ENCODE measurements at regions not wholly inside any gene's neighbourhood (a gene's known extent, or its start where the extent isn't known, plus 50 kb on each side); places are given as distances from the start of the nearest gene placed in this dataset.

DNA sequence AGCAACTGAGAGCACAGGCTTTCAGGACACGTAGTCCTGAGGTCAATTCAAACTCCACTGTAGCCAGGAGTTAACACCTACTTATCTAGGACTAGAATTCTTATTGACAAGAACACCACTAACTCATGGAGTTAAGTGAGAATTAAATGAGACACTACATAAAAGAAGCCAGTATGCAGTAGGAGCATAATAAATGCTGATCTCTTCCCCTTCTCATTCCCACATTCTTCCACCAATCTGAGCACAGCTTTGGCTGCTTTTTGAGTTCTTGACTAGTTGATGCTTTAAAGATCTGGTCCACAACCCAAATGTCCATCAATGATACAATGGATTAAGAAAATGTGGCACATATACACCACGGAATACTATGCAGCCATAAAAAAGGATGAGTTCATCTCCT is 55.2 kb downstream of the TTC32 start:
- no peak for DNase-seq (ENCODE audit: low read depth)
- no peak for TF ChIP-seq CTCF (IDR thresholded peaks at IDR 0.05; ENCODE audit: low read depth, low read length)
- no peak for TF ChIP-seq MAX (IDR thresholded peaks at IDR 0.05; ENCODE audit: low read depth, low read length)
- no peak for TF ChIP-seq POLR2A (IDR thresholded peaks at IDR 0.05; ENCODE audit: extremely low read depth, insufficient read length)
- TF ChIP-seq MYC (IDR thresholded peaks at IDR 0.05; ENCODE audit: low read depth, low read length) = no peak
- no peak overlapping the region for H3K4me3 ChIP-seq (ENCODE audit: low read depth, low read length)

GRCh38 chr2:19846030-19846429 is 55.8 kb downstream of the TTC32 start:
- TF ChIP-seq CTCF (IDR thresholded peaks at IDR 0.05; ENCODE audit: low read depth, low read length) (no peak), MAX (IDR thresholded peaks at IDR 0.05; ENCODE audit: low read depth, low read length) (no peak), POLR2A (IDR thresholded peaks at IDR 0.05; ENCODE audit: extremely low read depth, insufficient read length) (no peak)

GRCh38 chr2:19845323-19845920 is 56.4 kb downstream of the TTC32 start:
- TF ChIP-seq MAX (IDR thresholded peaks at IDR 0.05; ENCODE audit: low read depth, low read length) (no peak), CTCF (IDR thresholded peaks at IDR 0.05; ENCODE audit: low read depth, low read length) (no peak), POLR2A (IDR thresholded peaks at IDR 0.05; ENCODE audit: extremely low read depth, insufficient read length) (no peak)
- H3K4me3 ChIP-seq (ENCODE audit: low read depth, low read length) = no peak overlapping the region
- DNase-seq (ENCODE audit: low read depth) = no peak

More at GRCh38 chr2:19846030-19846429, 55.8 kb downstream of the TTC32 start:
- H3K4me3 ChIP-seq (ENCODE audit: low read depth, low read length) = no peak overlapping the region
- no peak for DNase-seq (ENCODE audit: low read depth)

DNA sequence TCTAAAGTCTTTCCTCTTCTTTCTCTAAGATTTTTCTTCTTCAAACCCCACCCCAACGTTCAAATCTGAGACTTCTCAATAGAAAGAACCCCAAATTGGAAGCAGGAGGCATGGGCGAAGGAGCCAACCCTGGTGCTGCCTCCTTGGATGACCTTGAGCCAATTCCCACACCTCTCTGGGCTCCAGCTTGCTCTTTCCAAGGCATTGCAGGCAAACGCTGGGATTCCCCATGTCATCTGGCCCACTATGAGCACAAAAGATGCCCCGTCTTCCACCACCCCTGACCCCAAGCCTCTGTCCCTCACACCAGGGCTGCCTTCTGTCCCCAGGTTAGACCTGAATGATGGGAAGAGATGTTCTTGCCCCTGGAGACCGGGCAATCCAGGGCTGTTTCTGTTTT is 57.0 kb downstream of the TTC32 start:
- no peak for DNase-seq (ENCODE audit: low read depth)
- no peak overlapping the region for H3K4me3 ChIP-seq (ENCODE audit: low read depth, low read length)
- TF ChIP-seq MAX (IDR thresholded peaks at IDR 0.05; ENCODE audit: low read depth, low read length) = no peak
- no peak for TF ChIP-seq POLR2A (IDR thresholded peaks at IDR 0.05; ENCODE audit: extremely low read depth, insufficient read length)
- no peak for TF ChIP-seq MYC (IDR thresholded peaks at IDR 0.05; ENCODE audit: low read depth, low read length)
- TF ChIP-seq CTCF (IDR thresholded peaks at IDR 0.05; ENCODE audit: low read depth, low read length) = no peak

DNA sequence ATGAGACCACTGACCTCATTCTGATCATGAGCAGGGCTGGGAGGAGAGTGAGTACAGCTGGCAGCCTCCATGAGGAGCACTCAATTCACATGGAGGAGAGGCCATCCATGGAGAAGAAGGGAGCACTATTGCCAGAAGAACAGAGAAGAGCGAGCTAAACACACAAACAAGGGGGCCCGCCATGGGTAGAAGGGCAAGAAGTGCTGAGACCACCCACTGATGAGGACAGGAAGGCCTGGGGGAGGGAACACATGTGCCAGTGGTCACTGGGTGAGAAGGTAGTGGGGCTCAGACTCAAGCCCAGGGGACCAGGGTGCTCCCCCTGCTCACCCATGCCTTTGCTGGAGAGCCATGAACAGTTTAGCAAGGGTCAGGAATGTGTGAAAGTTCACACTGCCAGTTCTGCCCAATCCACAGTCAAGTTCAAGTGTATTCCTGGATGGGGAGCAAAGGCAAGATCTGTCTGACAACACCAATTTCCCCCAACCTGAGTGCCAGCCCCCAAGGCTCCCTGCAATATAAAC is 57.7 kb downstream of the TTC32 start:
- no peak for DNase-seq (ENCODE audit: low read depth)
- H3K4me3 ChIP-seq (ENCODE audit: low read depth, low read length) = no peak overlapping the region
- TF ChIP-seq POLR2A (IDR thresholded peaks at IDR 0.05; ENCODE audit: extremely low read depth, insufficient read length) = no peak
- TF ChIP-seq CTCF (IDR thresholded peaks at IDR 0.05; ENCODE audit: low read depth, low read length) = no peak
- no peak for TF ChIP-seq MYC (IDR thresholded peaks at IDR 0.05; ENCODE audit: low read depth, low read length)
- no peak for TF ChIP-seq MAX (IDR thresholded peaks at IDR 0.05; ENCODE audit: low read depth, low read length)
